ENCODE measurements at regions not wholly inside any gene's neighbourhood (a gene's known extent, or its start where the extent isn't known, plus 50 kb on each side); places are given as distances from the start of the nearest gene placed in this dataset.

DNA sequence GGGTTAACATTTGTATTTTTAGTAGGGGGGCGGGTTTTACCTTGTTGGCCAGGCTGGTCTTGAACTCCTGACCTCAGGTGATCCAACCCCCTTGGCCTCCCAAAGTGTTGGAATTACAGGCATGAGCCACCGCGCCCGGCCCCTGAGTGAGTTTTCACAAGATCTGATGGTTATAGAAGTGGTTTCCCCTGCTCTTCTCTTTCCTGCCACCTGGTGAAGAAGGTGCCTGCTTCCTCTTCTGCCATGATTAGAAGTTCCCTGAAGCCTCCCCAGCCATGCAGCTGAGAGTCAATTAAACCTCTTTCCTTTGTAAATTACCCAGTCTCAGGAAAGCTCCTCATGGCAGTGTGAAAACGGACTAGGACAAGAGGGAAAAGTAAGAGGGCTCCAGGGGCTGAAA lies 259.1 kb upstream of the PLET1 start:
- Histone ChIP-seq H2BK5ac (ENCODE audit: low read depth, low read length, poor library complexity, severe bottlenecking) (no peak overlapping the region), H4K91ac (ENCODE audit: insufficient read depth, low read depth, low read length) (no peak overlapping the region), H2BK120ac (ENCODE audit: low read depth, low read length) (no peak overlapping the region), H2AK9ac (replicated peaks; ENCODE audit: low read depth, low read length, poor library complexity) (no peak overlapping the region), H3K4me3 (ENCODE audit: insufficient read depth, low read depth, low read length) (no peak overlapping the region), H3K4me1 (ENCODE audit: control insufficient read depth, insufficient read depth, low read length) (no peaks in the 10 kb centered on the region), H3K27ac (ENCODE audit: insufficient read depth, low read length) (no peak overlapping the region), H4K20me1 (ENCODE audit: insufficient read depth, low read length) (no peaks in the 10 kb centered on the region), H3K9me3 (ENCODE audit: control insufficient read depth, insufficient read depth, low read length) (no peaks in the 10 kb centered on the region), H3K14ac (replicated peaks; ENCODE audit: low read depth, low read length) (no peak overlapping the region), H3K36me3 (ENCODE audit: control insufficient read depth, insufficient read depth, low read length) (no peaks in the 10 kb centered on the region), H4K8ac (ENCODE audit: low read depth in 2 of 2, low read length in 2 of 2) (no peak overlapping the region), H3K4ac (ENCODE audit: low read depth, low read length) (no peak overlapping the region), H3K23ac (ENCODE audit: low read depth, low read length) (no peak overlapping the region), H2BK20ac (ENCODE audit: low read depth, low read length) (no peak overlapping the region), H2BK15ac (ENCODE audit: low read depth, low read length) (no peak overlapping the region), H3K27me3 (ENCODE audit: control insufficient read depth, insufficient read depth, low read length) (peaks cover 14% of the 10 kb centered on the region), H3K56ac (ENCODE audit: extremely low read depth, insufficient read depth, low read length) (no peak overlapping the region), H3K9ac (ENCODE audit: low read depth, low read length) (no peak overlapping the region), H3K9me1 (ENCODE audit: insufficient read depth, low read length) (no peaks in the 10 kb centered on the region), H3K4me2 (ENCODE audit: low read depth, low read length) (no peak overlapping the region), H2AFZ (replicated peaks; ENCODE audit: low read length, poor library complexity) (no peak overlapping the region), H2AK5ac (ENCODE audit: low read depth, low read length) (no peak overlapping the region), H3K79me1 (ENCODE audit: low read depth in 1 of 2, low read length in 2 of 2) (no peaks in the 10 kb centered on the region), H3K18ac (ENCODE audit: low read depth, low read length) (no peak overlapping the region), H4K5ac (ENCODE audit: low read depth, low read length) (no peak overlapping the region)
- DNase-seq, result no peak
- BruUV-seq (replicated peaks), result no TSS peak
- WGBS, 2 experiments (ENCODE audit: extremely low coverage in 2 of 2, insufficient read length in 1 of 2), result no CpG with 5 or more reads among the region's 5 CpGs
- ATAC-seq (ENCODE audit: low read depth), result no peak
- intact Hi-C loops (cut with micrococcal nuclease), result no loop called here
- dilution Hi-C loops (cut with HindIII; ENCODE audit: low sequenced_read_pairs, unreplicated experiment), result no loop called here
- ChIA-PET POLR2A (ENCODE audit: unreplicated experiment) (no interaction called here), CTCF (interaction anchor here (0.5 kb wide), 1 partner anchor 871 kb away, joined by 7 read pairs; no protein-coding TSS in a partner anchor)
- no peak for TF ChIP-seq NFE2L2 (IDR thresholded peaks at IDR 0.05; ENCODE audit: low read depth, low read length)
- TF ChIP-seq, protein P1, sequence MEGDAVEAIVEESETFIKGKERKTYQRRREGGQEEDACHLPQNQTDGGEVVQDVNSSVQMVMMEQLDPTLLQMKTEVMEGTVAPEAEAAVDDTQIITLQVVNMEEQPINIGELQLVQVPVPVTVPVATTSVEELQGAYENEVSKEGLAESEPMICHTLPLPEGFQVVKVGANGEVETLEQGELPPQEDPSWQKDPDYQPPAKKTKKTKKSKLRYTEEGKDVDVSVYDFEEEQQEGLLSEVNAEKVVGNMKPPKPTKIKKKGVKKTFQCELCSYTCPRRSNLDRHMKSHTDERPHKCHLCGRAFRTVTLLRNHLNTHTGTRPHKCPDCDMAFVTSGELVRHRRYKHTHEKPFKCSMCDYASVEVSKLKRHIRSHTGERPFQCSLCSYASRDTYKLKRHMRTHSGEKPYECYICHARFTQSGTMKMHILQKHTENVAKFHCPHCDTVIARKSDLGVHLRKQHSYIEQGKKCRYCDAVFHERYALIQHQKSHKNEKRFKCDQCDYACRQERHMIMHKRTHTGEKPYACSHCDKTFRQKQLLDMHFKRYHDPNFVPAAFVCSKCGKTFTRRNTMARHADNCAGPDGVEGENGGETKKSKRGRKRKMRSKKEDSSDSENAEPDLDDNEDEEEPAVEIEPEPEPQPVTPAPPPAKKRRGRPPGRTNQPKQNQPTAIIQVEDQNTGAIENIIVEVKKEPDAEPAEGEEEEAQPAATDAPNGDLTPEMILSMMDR (conservative IDR thresholded peaks at IDR 0.05; ENCODE audit: low read depth, low read length), result no peak
- no peak for TF ChIP-seq SMC3 (IDR thresholded peaks at IDR 0.05; ENCODE audit: low read depth, low read length)
- TF ChIP-seq BHLHE40 (IDR thresholded peaks at IDR 0.05; ENCODE audit: low read depth, low read length), result no peak
- no peak for TF ChIP-seq MXI1 (IDR thresholded peaks at IDR 0.05; ENCODE audit: borderline replicate concordance, low read depth, low read length)
- no peak for TF ChIP-seq MAZ (IDR thresholded peaks at IDR 0.05; ENCODE audit: borderline replicate concordance, low read depth, low read length)
- TF ChIP-seq POLR2A (IDR thresholded peaks at IDR 0.05; ENCODE audit: low read depth, low read length), result no peak
- in situ Hi-C loops (cut with MboI; ENCODE audit: low sequenced_read_pairs), result no loop called here
